B cell (primary cell): ENCODE measurements at regions not wholly inside any gene's neighbourhood (a gene's known extent, or its start where the extent isn't known, plus 50 kb on each side); places are given as distances from the start of the nearest gene placed in this dataset.

ENCODE experiments used
- CTCF ChIP-seq: fragments of 200-600 bp; IDR thresholded peaks from one replicate; pipeline ENCODE4 v1.8.0; 2022; ENCODE audit warnings: antibody characterized with exemption, mild to moderate bottlenecking
- EZH2 ChIP-seq: IDR thresholded peaks from 2 replicates; pipeline ENCODE4 v1.6.1; 2012; ENCODE audit warnings: borderline replicate concordance, low read depth, mild to moderate bottlenecking, moderate library complexity, low read length; ENCODE audit not compliant: insufficient read depth, poor library complexity, severe bottlenecking

- TF ChIP-seq CTCF (no peak), EZH2 (no peak)
Measured at GRCh38 chr10:120800528-120801323, 50.4 kb upstream of the WDR11 start.
